H9 (cell line): ENCODE measurements at regions not wholly inside any gene's neighbourhood (a gene's known extent, or its start where the extent isn't known, plus 50 kb on each side); places are given as distances from the start of the nearest gene placed in this dataset.

Experiments
- DNase-seq: peaks from one replicate; pipeline ENCODE4 v3.0.0-alpha.2; 2017
- H2AFZ ChIP-seq: one replicate; pipeline ENCODE4 v1.6.1; 2013; ENCODE audit warnings: mild to moderate bottlenecking, low read length, control low read depth, moderate library complexity
- H2AK5ac ChIP-seq: 2 replicates; pipeline ENCODE4 v1.6.1; 2013; ENCODE audit warnings: low read length, control low read depth, mixed read lengths; ENCODE audit not compliant: insufficient read length
- H2BK120ac ChIP-seq: one replicate; pipeline ENCODE4 v1.6.1; 2013; ENCODE audit warnings: low read depth, mild to moderate bottlenecking, low read length, control low read depth, inconsistent platforms; ENCODE audit not compliant: poor library complexity, severe bottlenecking
- H2BK12ac ChIP-seq: 2 replicates; pipeline ENCODE4 v1.6.1; 2013; ENCODE audit warnings: low read length, control low read depth, mixed read lengths, low read depth; ENCODE audit not compliant: insufficient read length
- H2BK15ac ChIP-seq: 2 replicates; pipeline ENCODE4 v1.6.1; 2013; ENCODE audit warnings: low read depth, low read length, control low read depth
- H2BK20ac ChIP-seq: one replicate; pipeline ENCODE4 v1.6.1; 2013; ENCODE audit warnings: low read depth, mild to moderate bottlenecking, low read length, control low read depth, inconsistent platforms; ENCODE audit not compliant: poor library complexity, severe bottlenecking
- H2BK5ac ChIP-seq: 2 replicates; pipeline ENCODE4 v1.6.1; 2013; ENCODE audit warnings: low read length, control low read depth, mixed read lengths; ENCODE audit not compliant: insufficient read length
- H3K14ac ChIP-seq: 2 replicates; pipeline ENCODE4 v1.6.1; 2013; ENCODE audit warnings: low read length, control low read depth; ENCODE audit not compliant: insufficient read depth
- H3K18ac ChIP-seq: 2 replicates; pipeline ENCODE4 v1.6.1; 2013; ENCODE audit warnings: low read depth, mild to moderate bottlenecking, mixed read lengths, low read length, control low read depth; ENCODE audit not compliant: insufficient read length
- H3K23ac ChIP-seq: 2 replicates; pipeline ENCODE4 v1.6.1; 2013; ENCODE audit warnings: low read length, control low read depth, mixed read lengths, low read depth; ENCODE audit not compliant: insufficient read length
- H3K23me2 ChIP-seq: 2 replicates; pipeline ENCODE4 v1.6.1; 2013; ENCODE audit warnings: low read depth, mild to moderate bottlenecking, mixed read lengths, low read length, control low read depth; ENCODE audit not compliant: insufficient read length, poor library complexity, severe bottlenecking
- H3K27ac ChIP-seq: 2 replicates; pipeline ENCODE4 v1.5.1; 2013; ENCODE audit warnings: low read length, control low read depth, mixed read lengths, low read depth; ENCODE audit not compliant: insufficient read length
- H3K27me3 ChIP-seq: 2 replicates; pipeline ENCODE4 v1.6.1; 2013; ENCODE audit warnings: low read length, control low read depth, inconsistent platforms; ENCODE audit not compliant: insufficient read depth
- H3K4ac ChIP-seq: 2 replicates; pipeline ENCODE4 v1.6.1; 2013; ENCODE audit warnings: low read depth, mild to moderate bottlenecking, control low read depth, inconsistent platforms, low read length, moderate library complexity
- H3K4me1 ChIP-seq: 2 replicates; pipeline ENCODE4 v1.6.1; 2013; ENCODE audit warnings: low read length, control low read depth, inconsistent platforms; ENCODE audit not compliant: insufficient read depth
- H3K4me2 ChIP-seq: 2 replicates; pipeline ENCODE4 v1.6.1; 2013; ENCODE audit warnings: low read length, control low read depth, mixed read lengths; ENCODE audit not compliant: insufficient read length, insufficient read depth
- H3K56ac ChIP-seq: 2 replicates; pipeline ENCODE4 v1.6.1; 2013; ENCODE audit warnings: low read depth, mild to moderate bottlenecking, mixed read lengths, low read length, control low read depth; ENCODE audit not compliant: insufficient read length
- H3K79me1 ChIP-seq: 2 replicates; pipeline ENCODE4 v1.6.1; 2013; ENCODE audit warnings: low read depth, mild to moderate bottlenecking, moderate library complexity, low read length, control low read depth, inconsistent platforms; ENCODE audit not compliant: insufficient read depth, poor library complexity, severe bottlenecking
- H3K79me2 ChIP-seq: 2 replicates; pipeline ENCODE4 v1.6.1; 2013; ENCODE audit warnings: low read length, control low read depth, inconsistent platforms; ENCODE audit not compliant: insufficient read depth
- H3K9ac ChIP-seq: 2 replicates; pipeline ENCODE4 v1.6.1; 2013; ENCODE audit warnings: low read length, control low read depth, mixed read lengths; ENCODE audit not compliant: insufficient read length; ENCODE audit errors: extremely low read depth
- H3K9me3 ChIP-seq: one replicate; pipeline ENCODE4 v1.6.1; 2013; ENCODE audit warnings: low read depth, low read length, inconsistent platforms; ENCODE audit not compliant: control insufficient read depth
- H3T11ph ChIP-seq: one replicate; pipeline ENCODE4 v1.6.1; 2013; ENCODE audit warnings: mild to moderate bottlenecking, low read length, control low read depth, inconsistent platforms
- H4K20me1 ChIP-seq: one replicate; pipeline ENCODE4 v1.6.1; 2013; ENCODE audit not compliant: control insufficient read depth, insufficient read length, insufficient read depth
- H4K5ac ChIP-seq: 2 replicates; pipeline ENCODE4 v1.6.1; 2013; ENCODE audit warnings: low read depth, mild to moderate bottlenecking, mixed read lengths, low read length, control low read depth; ENCODE audit not compliant: insufficient read length
- H4K8ac ChIP-seq: replicated peaks from 2 replicates; pipeline ENCODE4 v1.6.1; 2013; ENCODE audit warnings: low read length, control low read depth, mixed read lengths, low read depth; ENCODE audit not compliant: insufficient read length
- H4K91ac ChIP-seq: 2 replicates; pipeline ENCODE4 v1.6.1; 2013; ENCODE audit warnings: low read depth, mild to moderate bottlenecking, moderate library complexity, mixed read lengths, low read length, control low read depth; ENCODE audit not compliant: insufficient read length
- H3K27ac Mint-ChIP-seq, 3 experiments: 2 replicates in 2 of 3; 3 replicates in 1 of 3; pipeline ENCODE4 v1.8.0; 2020 to 2021; ENCODE audit warnings: mixed read lengths in 3 of 3, mild to moderate bottlenecking in 1 of 3, moderate library complexity in 1 of 3
- H3K27me3 Mint-ChIP-seq: 2 replicates; pipeline ENCODE4 v1.8.0; 2021; ENCODE audit warnings: low read depth, mild to moderate bottlenecking, moderate library complexity, mixed read lengths
- H3K36me3 Mint-ChIP-seq, 3 experiments: 2 replicates in 2 of 3; 3 replicates in 1 of 3; pipeline ENCODE4 v1.8.0; 2020 to 2021; ENCODE audit warnings: low read depth in 3 of 3, mixed read lengths in 3 of 3; ENCODE audit not compliant: insufficient read depth in 1 of 3
- H3K4me1 Mint-ChIP-seq, 2 experiments: 2 replicates each; pipeline ENCODE4 v1.8.0; 2020; ENCODE audit warnings: mixed read lengths in 2 of 2
- H3K4me3 Mint-ChIP-seq, 2 experiments: 2 replicates in 1 of 2; 3 replicates in 1 of 2; pipeline ENCODE4 v1.8.0; 2020 to 2021; ENCODE audit warnings: mild to moderate bottlenecking in 2 of 2, mixed read lengths in 2 of 2, moderate library complexity in 1 of 2
- H3K9me3 Mint-ChIP-seq, 2 experiments: 2 replicates in 1 of 2; 3 replicates in 1 of 2; pipeline ENCODE4 v1.8.0; 2020; ENCODE audit warnings: mild to moderate bottlenecking in 2 of 2, mixed read lengths in 2 of 2, moderate library complexity in 1 of 2
- WGBS: extraction: QIAGEN DNeasy Blood & Tissue Kit; methylation state at CpG from one replicate; pipeline ENCODE4 v1.1.7; 2013; ENCODE audit warnings: missing lambda C conversion rate, low lambda C conversion rate, mixed read lengths; ENCODE audit not compliant: insufficient read length; ENCODE audit errors: extremely low coverage; 5-methylcytosine and 5-hydroxymethylcytosine counted together
- TF ChIP-seq, protein P1 (sequence below): fragments of 200-600 bp; sonication (generic); conservative IDR thresholded peaks from 3 replicates; pipeline ENCODE4 v1.8.0; 2021; ENCODE audit warnings: antibody characterized with exemption, mild to moderate bottlenecking

DNA sequence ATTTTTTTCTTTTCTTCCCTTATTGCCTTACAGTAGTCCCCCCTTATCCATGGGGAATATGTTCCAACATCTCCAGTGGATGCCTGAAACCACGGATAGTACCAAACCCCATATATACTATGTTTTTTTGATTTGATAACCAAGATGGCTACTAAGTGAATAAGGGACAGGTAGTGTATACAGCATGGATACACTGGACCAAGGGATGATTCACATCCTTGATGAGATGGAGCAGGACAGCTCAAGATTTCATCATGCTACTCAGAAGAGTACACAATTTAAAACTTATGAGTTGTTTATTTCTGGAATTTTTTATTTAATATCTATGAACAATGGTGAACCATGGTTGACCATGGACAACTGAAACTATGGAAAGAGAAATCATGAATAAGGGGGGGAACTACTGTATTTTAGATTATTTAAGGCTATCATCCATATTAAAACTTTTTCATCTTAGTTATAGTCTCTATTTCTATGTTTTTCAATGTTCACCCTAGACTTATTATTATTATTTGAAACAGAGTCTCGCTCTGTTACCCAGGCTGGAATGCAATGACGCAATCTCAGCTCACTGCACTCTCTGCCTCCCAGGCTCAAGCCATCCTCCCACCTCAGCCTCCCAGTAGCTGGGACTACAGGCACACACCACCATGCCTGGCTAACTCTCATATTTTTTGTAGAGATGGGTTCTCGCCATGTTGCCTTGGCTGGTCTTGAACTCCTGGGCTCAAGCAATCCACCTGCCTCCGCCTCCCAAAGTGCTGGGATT lies 188.0 kb upstream of the PELI2 start:
- no peak overlapping the region for H2BK12ac ChIP-seq
- H3K4me3 Mint-ChIP-seq = no peak overlapping the region
- H2BK15ac ChIP-seq = no peak overlapping the region
- H4K8ac ChIP-seq = no peak overlapping the region
- no peak overlapping the region for H2AK5ac ChIP-seq
- no peak overlapping the region for H4K5ac ChIP-seq
- H3K4me1 ChIP-seq = no peaks in the 10 kb centered on the region
- H3K27ac Mint-ChIP-seq = no peak overlapping the region
- no peak overlapping the region for H3K4ac ChIP-seq
- H3K27ac ChIP-seq = no peak overlapping the region
- H3K9ac ChIP-seq = no peak overlapping the region
- H3K4me1 Mint-ChIP-seq = peaks cover 20 to 26% of the 10 kb centered on the region in 2 experiments
- no peak overlapping the region for H3K14ac ChIP-seq
- H4K20me1 ChIP-seq = no peaks in the 10 kb centered on the region
- WGBS = no CpG with 5 or more reads among the region's 5 CpGs
- TF ChIP-seq, protein P1, sequence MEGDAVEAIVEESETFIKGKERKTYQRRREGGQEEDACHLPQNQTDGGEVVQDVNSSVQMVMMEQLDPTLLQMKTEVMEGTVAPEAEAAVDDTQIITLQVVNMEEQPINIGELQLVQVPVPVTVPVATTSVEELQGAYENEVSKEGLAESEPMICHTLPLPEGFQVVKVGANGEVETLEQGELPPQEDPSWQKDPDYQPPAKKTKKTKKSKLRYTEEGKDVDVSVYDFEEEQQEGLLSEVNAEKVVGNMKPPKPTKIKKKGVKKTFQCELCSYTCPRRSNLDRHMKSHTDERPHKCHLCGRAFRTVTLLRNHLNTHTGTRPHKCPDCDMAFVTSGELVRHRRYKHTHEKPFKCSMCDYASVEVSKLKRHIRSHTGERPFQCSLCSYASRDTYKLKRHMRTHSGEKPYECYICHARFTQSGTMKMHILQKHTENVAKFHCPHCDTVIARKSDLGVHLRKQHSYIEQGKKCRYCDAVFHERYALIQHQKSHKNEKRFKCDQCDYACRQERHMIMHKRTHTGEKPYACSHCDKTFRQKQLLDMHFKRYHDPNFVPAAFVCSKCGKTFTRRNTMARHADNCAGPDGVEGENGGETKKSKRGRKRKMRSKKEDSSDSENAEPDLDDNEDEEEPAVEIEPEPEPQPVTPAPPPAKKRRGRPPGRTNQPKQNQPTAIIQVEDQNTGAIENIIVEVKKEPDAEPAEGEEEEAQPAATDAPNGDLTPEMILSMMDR = no peak
- H3K36me3 Mint-ChIP-seq = peaks cover 0 to 11% (median 4%) of the 10 kb centered on the region in 3 experiments; a peak in 3 of 7 replicates
- H3T11ph ChIP-seq = no peak overlapping the region
- no peak for DNase-seq
- H3K4me2 ChIP-seq = no peak overlapping the region
- H3K27me3 Mint-ChIP-seq = no peaks in the 10 kb centered on the region; the same call in 1 of the 2 replicates
- no peak overlapping the region for H4K91ac ChIP-seq
- H3K9me3 ChIP-seq = no peaks in the 10 kb centered on the region
- H3K9me3 Mint-ChIP-seq = peaks cover 0 to 7% of the 10 kb centered on the region in 2 experiments; a peak in 4 of 5 replicates
- H2BK5ac ChIP-seq = no peak overlapping the region
- H3K23ac ChIP-seq = no peak overlapping the region
- no peak overlapping the region for H2BK20ac ChIP-seq
- no peaks in the 10 kb centered on the region for H3K79me2 ChIP-seq
- H3K56ac ChIP-seq = no peak overlapping the region
- no peak overlapping the region for H2AFZ ChIP-seq
- no peaks in the 10 kb centered on the region for H3K23me2 ChIP-seq
- H3K79me1 ChIP-seq = no peaks in the 10 kb centered on the region
- no peak overlapping the region for H2BK120ac ChIP-seq
- H3K18ac ChIP-seq = no peak overlapping the region
- no peaks in the 10 kb centered on the region for H3K27me3 ChIP-seq
